GM12873 (cell line): ENCODE measurements at regions not wholly inside any gene's neighbourhood (a gene's known extent, or its start where the extent isn't known, plus 50 kb on each side); places are given as distances from the start of the nearest gene placed in this dataset.

ENCODE experiments used
- TF ChIP-seq, protein P1 (sequence below): IDR thresholded peaks from 2 replicates; pipeline ENCODE4 v1.5.1; 2012; ENCODE audit warnings: low read depth, mild to moderate bottlenecking, moderate library complexity, low read length, control low read depth; ENCODE audit not compliant: insufficient read depth; ENCODE audit errors: missing control alignments

DNA sequence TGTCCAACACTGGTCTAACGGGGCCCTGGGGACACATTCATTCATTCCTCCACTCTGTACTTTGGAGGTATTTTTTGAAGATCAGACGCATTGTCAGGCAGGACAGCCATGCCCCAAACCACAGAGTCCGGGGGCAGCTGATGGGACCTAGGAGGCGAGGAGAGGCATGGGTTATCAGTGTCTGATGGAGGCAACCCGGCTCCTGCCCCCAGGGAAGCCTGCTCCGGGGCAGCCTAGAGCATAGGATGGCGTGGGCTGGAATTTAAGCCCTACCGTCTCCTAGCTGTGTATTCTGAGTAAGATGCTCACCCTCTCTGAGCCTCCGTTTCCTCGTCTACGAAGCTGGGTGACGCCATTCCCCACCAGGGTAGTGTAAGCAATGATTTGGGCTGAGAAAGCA, 55.4 kb upstream of the ELN start:
- TF ChIP-seq, protein P1, sequence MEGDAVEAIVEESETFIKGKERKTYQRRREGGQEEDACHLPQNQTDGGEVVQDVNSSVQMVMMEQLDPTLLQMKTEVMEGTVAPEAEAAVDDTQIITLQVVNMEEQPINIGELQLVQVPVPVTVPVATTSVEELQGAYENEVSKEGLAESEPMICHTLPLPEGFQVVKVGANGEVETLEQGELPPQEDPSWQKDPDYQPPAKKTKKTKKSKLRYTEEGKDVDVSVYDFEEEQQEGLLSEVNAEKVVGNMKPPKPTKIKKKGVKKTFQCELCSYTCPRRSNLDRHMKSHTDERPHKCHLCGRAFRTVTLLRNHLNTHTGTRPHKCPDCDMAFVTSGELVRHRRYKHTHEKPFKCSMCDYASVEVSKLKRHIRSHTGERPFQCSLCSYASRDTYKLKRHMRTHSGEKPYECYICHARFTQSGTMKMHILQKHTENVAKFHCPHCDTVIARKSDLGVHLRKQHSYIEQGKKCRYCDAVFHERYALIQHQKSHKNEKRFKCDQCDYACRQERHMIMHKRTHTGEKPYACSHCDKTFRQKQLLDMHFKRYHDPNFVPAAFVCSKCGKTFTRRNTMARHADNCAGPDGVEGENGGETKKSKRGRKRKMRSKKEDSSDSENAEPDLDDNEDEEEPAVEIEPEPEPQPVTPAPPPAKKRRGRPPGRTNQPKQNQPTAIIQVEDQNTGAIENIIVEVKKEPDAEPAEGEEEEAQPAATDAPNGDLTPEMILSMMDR = no peak

DNA sequence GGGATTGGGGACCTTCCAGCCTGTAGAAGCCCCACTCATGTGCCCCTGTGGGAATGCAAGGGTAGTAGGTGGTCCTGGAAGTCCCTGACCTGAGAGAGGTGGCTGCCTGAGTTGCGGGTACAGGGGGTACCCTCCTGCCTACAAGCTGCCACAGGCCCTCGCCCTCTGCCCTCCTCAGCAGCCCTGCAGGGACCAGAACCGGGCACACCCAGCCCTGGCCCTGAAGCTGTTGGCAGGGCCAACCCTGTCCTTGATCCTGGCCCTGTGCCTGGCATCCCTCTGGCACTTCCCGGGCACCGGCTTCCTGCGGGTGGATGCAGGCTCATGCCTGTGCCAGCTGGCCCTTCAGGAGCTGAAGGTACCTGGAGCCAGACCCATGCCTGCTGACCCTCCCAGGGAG, 54.9 kb upstream of the ELN start:
- TF ChIP-seq, protein P1 = no peak

DNA sequence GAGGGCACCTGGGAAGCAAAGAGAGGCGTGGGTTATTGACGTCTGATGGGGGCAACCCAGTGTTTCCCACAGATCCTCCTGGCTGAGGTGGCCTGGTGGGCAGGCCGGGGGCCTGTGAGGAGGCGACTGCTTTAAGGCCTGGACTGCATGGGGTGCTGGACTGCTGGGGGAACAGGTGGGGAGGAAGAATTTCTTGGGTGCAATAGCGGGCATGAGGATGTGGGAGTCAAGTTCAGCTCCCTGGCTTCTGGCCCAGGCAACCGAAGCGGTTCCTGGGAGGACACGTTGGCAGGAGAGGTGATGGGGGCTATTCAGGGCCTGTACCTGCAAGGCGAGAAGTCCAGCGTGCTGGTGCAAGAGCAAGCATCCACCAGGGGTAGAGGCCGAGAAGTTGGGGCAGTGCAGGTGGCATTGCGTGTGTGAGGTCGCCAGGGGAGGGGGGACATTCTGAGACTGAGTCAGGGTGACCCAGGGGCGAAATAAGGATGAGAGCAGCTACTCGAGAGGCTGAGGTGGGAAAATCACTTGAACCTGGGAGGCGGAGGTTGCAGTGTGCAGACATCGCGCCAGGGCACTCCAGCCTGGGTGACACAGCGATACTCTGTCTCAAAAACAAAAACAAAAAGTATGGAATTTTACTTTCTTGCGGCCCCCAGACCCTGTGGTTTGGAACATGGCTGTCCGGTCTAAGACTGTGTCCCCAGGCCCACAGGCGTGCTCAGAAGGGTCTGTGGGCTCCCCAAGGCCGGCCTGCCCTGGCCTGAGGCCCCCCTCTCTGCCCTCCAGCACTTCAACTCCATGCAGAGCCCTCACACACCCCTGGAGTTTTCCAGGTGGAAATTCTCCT, 53.6 kb upstream of the ELN start:
- TF ChIP-seq, protein P1 = no peak

DNA sequence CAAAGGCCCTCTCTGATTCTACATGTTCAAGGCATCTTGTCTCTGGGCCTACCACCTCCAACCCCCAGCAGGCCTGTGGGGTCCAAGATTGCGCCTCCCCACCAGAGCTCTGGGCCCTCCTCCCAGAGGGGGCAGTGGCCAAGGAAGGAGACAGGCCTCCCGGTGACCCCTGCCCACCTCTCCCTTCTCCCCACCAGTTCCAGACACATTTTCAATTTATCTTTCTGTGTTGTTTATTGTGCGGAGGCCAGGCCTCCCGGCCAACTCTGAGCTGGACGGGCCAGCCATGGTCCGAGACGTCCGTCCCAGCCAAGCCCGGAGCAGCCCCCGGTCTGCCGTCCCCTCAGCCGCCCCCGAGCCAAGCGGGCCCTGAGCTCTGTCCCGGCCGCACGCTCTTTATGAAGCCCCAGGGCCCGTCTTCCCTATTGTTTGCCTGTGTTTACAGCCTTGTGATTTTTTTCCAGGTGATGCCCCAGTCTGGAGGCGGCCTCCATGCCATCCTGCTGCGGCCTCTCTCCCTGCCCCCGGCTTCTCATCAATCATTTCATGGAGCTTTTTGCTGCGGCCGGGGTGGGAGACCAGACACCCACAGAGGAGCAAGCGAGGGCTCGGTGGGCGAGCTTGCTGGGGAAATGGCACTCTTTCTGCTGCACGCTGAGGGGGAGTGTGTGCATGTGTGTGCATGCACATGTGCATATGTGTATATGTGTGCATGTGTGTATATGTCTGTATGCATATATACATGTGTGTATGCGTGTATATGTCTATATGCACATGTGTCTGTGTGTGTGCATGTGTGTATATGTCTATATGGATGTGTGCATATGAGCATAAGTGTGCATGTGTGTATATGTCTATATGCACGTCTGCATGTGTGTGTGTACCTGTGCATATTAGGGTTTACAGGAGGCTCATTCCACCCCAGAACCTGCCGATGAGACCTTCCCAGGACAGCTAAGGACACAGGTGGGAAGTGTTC, 52.7 kb upstream of the ELN start:
- TF ChIP-seq, protein P1 = no peak

DNA sequence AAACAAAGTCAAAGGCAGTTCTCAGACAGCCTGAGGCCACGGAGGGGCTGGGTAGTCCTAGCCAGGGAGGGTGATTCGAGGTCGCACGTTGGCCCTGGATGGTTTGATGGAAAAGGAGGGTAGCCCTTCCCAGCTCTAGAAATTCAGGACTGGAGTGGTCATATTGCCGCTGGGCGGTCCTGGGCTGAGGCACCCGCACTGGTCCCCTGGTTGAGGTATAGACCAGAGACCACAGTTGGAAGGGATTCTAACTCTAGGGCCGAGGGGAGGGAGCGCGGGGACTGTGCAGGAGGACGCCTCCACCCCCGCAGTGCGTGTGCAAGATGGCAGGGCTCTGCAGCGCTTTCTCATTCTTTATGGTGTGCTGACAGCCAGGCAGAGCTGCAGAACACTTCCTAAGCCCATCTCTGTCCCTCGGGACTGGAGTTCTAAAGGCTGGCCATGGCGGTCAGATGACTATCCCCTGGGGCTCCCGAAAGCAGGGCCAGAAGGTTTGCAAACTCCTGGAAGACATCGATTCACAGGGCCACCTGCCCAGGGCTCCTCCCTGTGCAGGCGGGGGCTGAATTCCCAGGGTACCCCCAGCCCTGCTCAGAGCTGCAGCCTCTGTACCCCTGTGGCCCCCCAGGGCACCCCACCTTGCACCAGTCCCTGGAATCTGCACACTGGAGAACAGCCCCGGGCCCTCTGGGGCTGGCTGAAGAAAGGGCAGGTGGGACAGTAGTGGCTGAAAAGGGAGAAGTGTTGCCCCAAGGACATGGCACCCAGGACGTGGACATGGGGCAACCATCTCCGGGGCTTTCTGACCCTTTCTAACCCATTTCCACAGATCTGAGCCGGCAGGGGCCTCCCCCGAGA, 51.0 kb upstream of the ELN start:
- TF ChIP-seq, protein P1 = no peak

DNA sequence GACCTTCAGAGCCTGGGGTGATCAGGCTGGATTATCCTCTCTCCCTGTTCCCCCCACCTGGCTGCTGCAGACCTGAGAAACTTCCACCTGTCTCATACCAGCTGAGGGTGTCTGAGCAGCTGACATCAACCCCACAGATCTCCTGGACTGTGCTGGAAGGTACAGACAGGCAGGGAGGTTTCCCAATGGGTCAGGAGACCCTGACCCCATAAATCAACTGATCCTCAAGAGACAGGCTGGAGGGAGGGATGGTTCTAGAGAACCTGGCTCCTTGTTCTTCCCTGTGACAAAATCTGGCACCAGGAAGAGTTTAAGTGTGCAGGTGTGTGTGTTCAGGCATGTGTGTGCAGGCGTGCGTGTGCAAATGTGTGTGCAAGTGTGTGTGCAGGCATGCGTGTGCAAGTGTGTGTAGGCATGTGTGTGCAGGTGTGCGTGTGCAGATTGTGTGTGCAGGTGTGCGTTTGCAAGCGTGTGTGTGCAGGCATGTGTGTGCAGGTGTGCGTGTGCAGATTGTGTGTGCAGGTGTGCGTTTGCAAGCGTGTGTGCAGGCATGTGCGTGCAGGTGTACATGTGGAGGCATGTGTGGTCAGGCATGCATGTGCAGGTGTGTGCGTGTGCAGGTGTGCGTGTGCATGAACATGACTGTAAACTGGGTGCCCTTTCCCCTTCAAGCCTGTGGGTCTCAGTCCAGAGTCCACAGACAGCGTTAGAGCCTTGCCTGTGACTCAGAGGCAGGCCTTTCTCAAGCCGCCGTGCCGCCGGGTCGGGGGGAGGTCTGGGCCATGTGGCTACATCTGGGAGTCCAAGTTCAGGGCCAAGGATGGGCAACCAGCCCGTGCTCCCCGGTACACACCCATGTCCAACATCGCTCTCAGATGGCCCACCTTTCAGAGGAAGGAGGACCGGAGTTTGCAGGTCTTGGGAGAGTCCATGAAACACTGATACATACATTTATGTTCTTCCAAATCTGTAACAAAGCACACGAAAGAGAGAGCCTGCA, 50.1 kb upstream of the ELN start:
- TF ChIP-seq, protein P1 = no peak
